ENCODE measurements at regions not wholly inside any gene's neighbourhood (a gene's known extent, or its start where the extent isn't known, plus 50 kb on each side); places are given as distances from the start of the nearest gene placed in this dataset.

- CTCF ChIA-PET, result interaction anchor here (1.5 kb wide), 1 partner anchor 11 kb away, joined by 4 read pairs; no protein-coding TSS in a partner anchor
- H3K4me3 Mint-ChIP-seq, result no peak overlapping the region
- POLR2A ChIA-PET, result no interaction called here
Measured at GRCh38 chr18:43581936-43582519, 304.7 kb upstream of the SYT4 start.

GRCh38 chr18:43587538-43588153, 310.4 kb upstream of the SYT4 start:
- ChIA-PET CTCF (interaction anchor here (0.6 to 1.9 kb wide), 4 partner anchors 10 to 1474 kb away, joined by 3 to 14 read pairs (median 4); no protein-coding TSS in a partner anchor), POLR2A (no interaction called here)
- DNase-seq (no peak), ATAC-seq (no peak)
- H3K4me1 Mint-ChIP-seq (ENCODE audit: low read depth), result no peaks in the 10 kb centered on the region
- no peaks in the 10 kb centered on the region for H3K9me3 Mint-ChIP-seq (ENCODE audit: insufficient read depth)
- no peak overlapping the region for H3K27ac Mint-ChIP-seq
- no peaks in the 10 kb centered on the region for H3K36me3 Mint-ChIP-seq (ENCODE audit: low read depth)
- H3K27me3 Mint-ChIP-seq (ENCODE audit: low read depth), result no peaks in the 10 kb centered on the region
- no peak overlapping the region for H3K4me3 Mint-ChIP-seq

More at GRCh38 chr18:43581936-43582519, 304.7 kb upstream of the SYT4 start:
- Mint-ChIP-seq H3K27me3 (ENCODE audit: low read depth) (no peaks in the 10 kb centered on the region), H3K36me3 (ENCODE audit: low read depth) (no peaks in the 10 kb centered on the region), H3K27ac (no peak overlapping the region), H3K4me1 (ENCODE audit: low read depth) (no peaks in the 10 kb centered on the region), H3K9me3 (ENCODE audit: insufficient read depth) (no peaks in the 10 kb centered on the region)
- DNase-seq (no peak), ATAC-seq (no peak)

DNA sequence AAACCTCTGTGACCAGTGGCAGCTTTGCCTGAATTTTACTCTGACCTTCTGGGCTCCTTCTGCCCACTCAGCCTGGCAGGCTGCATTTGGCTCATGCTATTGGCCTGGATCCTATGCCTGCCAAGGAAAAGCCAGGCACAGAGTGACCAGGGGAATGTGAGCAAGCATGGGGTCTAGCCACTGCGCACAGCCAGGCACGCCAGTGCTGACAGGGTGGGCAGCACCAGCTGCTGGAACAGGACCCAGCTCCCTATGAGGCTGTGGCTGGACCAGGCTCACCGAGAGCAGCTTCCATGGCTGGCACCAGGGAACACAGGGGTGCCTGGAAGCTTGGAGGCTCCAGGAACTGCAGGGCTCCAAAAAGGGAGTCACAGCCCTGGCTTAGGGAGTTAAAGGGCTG, 311.5 kb upstream of the SYT4 start:
- no peaks in the 10 kb centered on the region for H3K4me1 Mint-ChIP-seq (ENCODE audit: low read depth)
- H3K36me3 Mint-ChIP-seq (ENCODE audit: low read depth), result no peaks in the 10 kb centered on the region
- ChIA-PET CTCF (interaction anchor here (1.0 to 1.9 kb wide), 2 partner anchors 18 to 20 kb away, joined by 3 to 14 read pairs; no protein-coding TSS in a partner anchor), POLR2A (no interaction called here)
- H3K4me3 Mint-ChIP-seq, result no peak overlapping the region
- no peaks in the 10 kb centered on the region for H3K27me3 Mint-ChIP-seq (ENCODE audit: low read depth)
- no peak for ATAC-seq
- H3K9me3 Mint-ChIP-seq (ENCODE audit: insufficient read depth), result no peaks in the 10 kb centered on the region
- H3K27ac Mint-ChIP-seq, result no peak overlapping the region
- DNase-seq, result no peak

GRCh38 chr18:43589611-43590151, 312.4 kb upstream of the SYT4 start:
- no peak for DNase-seq
- Mint-ChIP-seq H3K4me1 (ENCODE audit: low read depth) (no peaks in the 10 kb centered on the region), H3K9me3 (ENCODE audit: insufficient read depth) (no peaks in the 10 kb centered on the region), H3K27me3 (ENCODE audit: low read depth) (no peaks in the 10 kb centered on the region), H3K4me3 (no peak overlapping the region), H3K27ac (no peak overlapping the region), H3K36me3 (ENCODE audit: low read depth) (no peaks in the 10 kb centered on the region)
- ChIA-PET CTCF (no interaction called here), POLR2A (no interaction called here)
- ATAC-seq, result no peak

DNA sequence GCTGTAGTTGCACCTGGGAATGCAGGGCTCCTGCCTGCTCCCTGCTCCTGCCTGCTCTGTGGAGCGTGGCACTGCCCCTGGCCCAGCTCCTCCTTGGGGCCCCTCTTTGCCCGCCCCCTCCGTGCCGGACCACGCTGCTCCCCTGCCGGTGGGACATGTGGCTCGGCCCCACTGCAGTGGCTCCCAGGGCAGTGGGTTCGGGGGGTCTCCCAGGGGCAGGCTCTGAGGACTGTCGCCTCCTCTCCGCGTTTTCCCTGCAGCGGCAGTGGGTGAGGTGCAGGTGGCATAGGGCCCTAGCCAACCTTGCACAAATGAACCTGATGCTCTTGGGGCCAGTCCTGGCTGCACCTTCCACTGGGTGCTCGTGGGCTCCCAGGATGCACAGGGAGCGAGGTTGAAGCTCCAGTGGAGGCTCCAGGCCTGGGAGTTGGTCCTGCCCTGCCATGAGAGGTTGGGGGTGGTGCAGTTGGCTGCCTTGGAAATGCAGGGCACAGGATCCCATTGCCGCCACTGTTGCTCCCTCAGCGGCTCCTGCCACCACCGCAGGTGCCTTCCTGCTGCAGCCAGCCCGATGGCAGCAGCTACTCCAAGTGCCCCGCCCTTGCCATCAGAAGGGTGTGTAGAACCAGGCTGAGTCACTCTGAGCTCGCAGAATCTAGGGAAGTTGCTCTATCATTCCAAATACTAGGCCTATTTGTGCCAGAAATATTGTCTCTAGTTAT, 313.1 kb upstream of the SYT4 start:
- Mint-ChIP-seq H3K4me1 (ENCODE audit: low read depth) (no peaks in the 10 kb centered on the region), H3K36me3 (ENCODE audit: low read depth) (no peaks in the 10 kb centered on the region), H3K27me3 (ENCODE audit: low read depth) (no peaks in the 10 kb centered on the region), H3K9me3 (ENCODE audit: insufficient read depth) (no peaks in the 10 kb centered on the region), H3K27ac (no peak overlapping the region), H3K4me3 (no peak overlapping the region)
- no peak for ATAC-seq
- ChIA-PET POLR2A (no interaction called here), CTCF (interaction anchor here (0.8 to 3.4 kb wide), 2 partner anchors 19 to 1476 kb away, joined by 3 to 22 read pairs; no protein-coding TSS in a partner anchor)
- no peak for DNase-seq

- H3K4me3 Mint-ChIP-seq, result no peak overlapping the region
- no peak for DNase-seq
- no peaks in the 10 kb centered on the region for H3K4me1 Mint-ChIP-seq (ENCODE audit: low read depth)
- H3K27ac Mint-ChIP-seq, result no peak overlapping the region
- POLR2A ChIA-PET, result no interaction called here
- no peaks in the 10 kb centered on the region for H3K27me3 Mint-ChIP-seq (ENCODE audit: low read depth)
- CTCF ChIA-PET, result interaction anchor here (2.4 to 3.4 kb wide), 2 partner anchors 21 to 1478 kb away, joined by 11 to 22 read pairs; no protein-coding TSS in a partner anchor
- no peaks in the 10 kb centered on the region for H3K36me3 Mint-ChIP-seq (ENCODE audit: low read depth)
- no peak for ATAC-seq
- H3K9me3 Mint-ChIP-seq (ENCODE audit: insufficient read depth), result no peaks in the 10 kb centered on the region
Measured at GRCh38 chr18:43592269-43592668, 315.0 kb upstream of the SYT4 start.

GRCh38 chr18:43596105-43596712, 318.9 kb upstream of the SYT4 start:
- ChIA-PET CTCF (interaction anchor here (0.6 to 1.9 kb wide), 4 partner anchors 10 to 1482 kb away, joined by 3 to 8 read pairs (median 4); no protein-coding TSS in a partner anchor), POLR2A (no interaction called here)
- no peak overlapping the region for H3K27ac Mint-ChIP-seq
- no peaks in the 10 kb centered on the region for H3K4me1 Mint-ChIP-seq (ENCODE audit: low read depth)
- H3K4me3 Mint-ChIP-seq, result no peak overlapping the region
- H3K36me3 Mint-ChIP-seq (ENCODE audit: low read depth), result no peaks in the 10 kb centered on the region
- H3K27me3 Mint-ChIP-seq (ENCODE audit: low read depth), result no peaks in the 10 kb centered on the region
- no peak for DNase-seq
- no peaks in the 10 kb centered on the region for H3K9me3 Mint-ChIP-seq (ENCODE audit: insufficient read depth)
- ATAC-seq, result no peak

GRCh38 chr18:43601432-43601831, 324.1 kb upstream of the SYT4 start:
- CTCF ChIA-PET, result no interaction called here
- POLR2A ChIA-PET, result no interaction called here
- H3K9me3 Mint-ChIP-seq (ENCODE audit: insufficient read depth), result peaks cover 9% of the 10 kb centered on the region
- no peak overlapping the region for H3K4me3 Mint-ChIP-seq
- no peak overlapping the region for H3K27ac Mint-ChIP-seq
- H3K36me3 Mint-ChIP-seq (ENCODE audit: low read depth), result no peaks in the 10 kb centered on the region
- H3K4me1 Mint-ChIP-seq (ENCODE audit: low read depth), result no peaks in the 10 kb centered on the region
- H3K27me3 Mint-ChIP-seq (ENCODE audit: low read depth), result no peaks in the 10 kb centered on the region
- ATAC-seq (no peak), DNase-seq (no peak)

GRCh38 chr18:43605224-43605623, 327.9 kb upstream of the SYT4 start:
- Mint-ChIP-seq H3K4me3 (no peak overlapping the region), H3K9me3 (ENCODE audit: insufficient read depth) (peaks cover 9% of the 10 kb centered on the region), H3K4me1 (ENCODE audit: low read depth) (no peaks in the 10 kb centered on the region), H3K36me3 (ENCODE audit: low read depth) (no peaks in the 10 kb centered on the region), H3K27me3 (ENCODE audit: low read depth) (no peaks in the 10 kb centered on the region), H3K27ac (no peak overlapping the region)
- ChIA-PET CTCF (interaction anchor here (1.2 kb wide), 1 partner anchor 10 kb away, joined by 3 read pairs; no protein-coding TSS in a partner anchor), POLR2A (no interaction called here)
- no peak for DNase-seq
- ATAC-seq, result no peak

DNA sequence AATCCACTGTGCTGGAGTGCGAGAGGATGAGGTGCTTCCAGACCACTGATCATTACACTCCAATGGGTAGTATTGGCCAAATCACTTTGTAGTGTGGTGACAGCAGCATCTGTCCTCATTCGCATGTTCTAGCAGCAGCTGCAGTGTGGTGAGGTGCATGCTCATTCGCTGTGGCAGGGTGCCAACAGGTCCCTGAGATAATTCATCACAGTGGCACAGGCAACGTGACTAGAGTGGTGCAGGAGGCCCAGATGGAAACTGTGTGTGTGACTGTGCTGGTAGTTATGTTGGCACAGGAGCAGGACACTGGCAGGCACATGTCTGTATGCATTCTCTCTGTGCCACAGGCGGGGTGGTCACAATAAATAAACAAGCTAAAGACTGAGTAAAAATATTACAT, 329.5 kb upstream of the SYT4 start:
- ChIA-PET POLR2A (no interaction called here), CTCF (no interaction called here)
- Mint-ChIP-seq H3K4me3 (no peak overlapping the region), H3K9me3 (ENCODE audit: insufficient read depth) (peaks cover 9% of the 10 kb centered on the region), H3K36me3 (ENCODE audit: low read depth) (no peaks in the 10 kb centered on the region), H3K27ac (no peak overlapping the region), H3K27me3 (ENCODE audit: low read depth) (no peaks in the 10 kb centered on the region), H3K4me1 (ENCODE audit: low read depth) (no peaks in the 10 kb centered on the region)
- DNase-seq (no peak), ATAC-seq (no peak)

DNA sequence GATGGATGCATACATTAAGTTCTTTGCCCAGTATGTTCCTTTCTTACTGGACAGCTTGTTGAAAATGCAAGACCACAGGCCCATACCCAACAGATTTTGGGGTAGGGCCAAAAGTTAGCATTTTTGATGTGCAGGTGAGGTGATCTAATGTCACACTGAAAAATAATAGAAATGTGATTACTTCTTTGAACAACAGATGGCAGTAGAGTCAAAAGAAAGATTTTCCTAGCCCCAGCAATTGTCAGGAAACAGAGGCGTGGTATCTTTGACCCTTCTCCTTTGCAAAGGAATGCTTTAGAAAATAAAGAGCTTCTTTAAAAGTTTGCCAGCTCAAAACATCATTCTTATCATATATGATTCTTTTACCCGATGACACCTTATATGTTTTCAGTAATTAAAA, 343.6 kb upstream of the SYT4 start:
- no peak overlapping the region for H3K27ac Mint-ChIP-seq
- H3K4me1 Mint-ChIP-seq (ENCODE audit: low read depth), result no peaks in the 10 kb centered on the region
- POLR2A ChIA-PET, result no interaction called here
- ATAC-seq (no peak), DNase-seq (no peak)
- H3K27me3 Mint-ChIP-seq (ENCODE audit: low read depth), result no peaks in the 10 kb centered on the region
- no peaks in the 10 kb centered on the region for H3K36me3 Mint-ChIP-seq (ENCODE audit: low read depth)
- CTCF ChIA-PET, result interaction anchor here (0.7 to 1.3 kb wide), 3 partner anchors 10 to 140 kb away, joined by 3 read pairs; no protein-coding TSS in a partner anchor
- no peak overlapping the region for H3K4me3 Mint-ChIP-seq
- H3K9me3 Mint-ChIP-seq (ENCODE audit: insufficient read depth), result no peaks in the 10 kb centered on the region
